HepG2 (cell line): ENCODE measurements at regions not wholly inside any gene's neighbourhood (a gene's known extent, or its start where the extent isn't known, plus 50 kb on each side); places are given as distances from the start of the nearest gene placed in this dataset.

ENCODE experiments used
- AKAP8 ChIP-seq: sonication (generic); formaldehyde crosslinking; IDR thresholded peaks from 2 replicates; pipeline ENCODE4 v1.5.1; 2020; ENCODE audit warnings: mild to moderate bottlenecking, missing genetic modification reagents
- AKNA ChIP-seq: sonication (generic); formaldehyde crosslinking; IDR thresholded peaks from 2 replicates; pipeline ENCODE4 v1.4.0; 2020; ENCODE audit warnings: missing genetic modification reagents, borderline replicate concordance
- TBP ChIP-seq: sonication (generic); formaldehyde crosslinking; IDR thresholded peaks from 2 replicates; pipeline ENCODE4 v1.5.0; 2020; ENCODE audit warnings: missing genetic modification reagents
- ZBTB21 ChIP-seq: sonication (generic); formaldehyde crosslinking; IDR thresholded peaks from 2 replicates; pipeline ENCODE4 v1.4.0; 2020; ENCODE audit warnings: missing genetic modification reagents
- ZNF274 ChIP-seq: sonication (generic); formaldehyde crosslinking; IDR thresholded peaks from 2 replicates; pipeline ENCODE4 v1.5.1; 2020; ENCODE audit warnings: mild to moderate bottlenecking, missing genetic modification reagents
- ZNF562 ChIP-seq: sonication (generic); formaldehyde crosslinking; IDR thresholded peaks from 2 replicates; pipeline ENCODE4 v1.8.0; 2022; ENCODE audit warnings: missing genetic modification reagents, borderline replicate concordance
- ZNF780A ChIP-seq: sonication (generic); formaldehyde crosslinking; IDR thresholded peaks from 2 replicates; pipeline ENCODE4 v1.8.0; 2022; ENCODE audit warnings: mild to moderate bottlenecking, missing genetic modification reagents, moderate library complexity
- ZSCAN9 ChIP-seq: IDR thresholded peaks from 2 replicates; pipeline ENCODE4 v1.6.1; 2016; ENCODE audit warnings: borderline replicate concordance
- TF ChIP-seq, protein P1 (sequence below): sonication (generic); formaldehyde crosslinking; IDR thresholded peaks from 2 replicates; pipeline ENCODE4 v1.5.0; 2020; ENCODE audit warnings: mild to moderate bottlenecking, missing genetic modification reagents, moderate library complexity

GRCh38 chr2:122523981-122524380, 768.5 kb downstream of the TSN start:
- TF ChIP-seq TBP (CRISPR knock-in tag) (no peak), ZBTB21 (no peak), ZNF274 (CRISPR knock-in tag) (no peak), AKAP8 (CRISPR knock-in tag) (no peak), ZNF562 (CRISPR knock-in tag) (no peak), ZSCAN9 (CRISPR knock-in tag) (no peak), AKNA (CRISPR knock-in tag) (no peak), ZNF780A (CRISPR knock-in tag) (no peak)
- TF ChIP-seq, protein P1, sequence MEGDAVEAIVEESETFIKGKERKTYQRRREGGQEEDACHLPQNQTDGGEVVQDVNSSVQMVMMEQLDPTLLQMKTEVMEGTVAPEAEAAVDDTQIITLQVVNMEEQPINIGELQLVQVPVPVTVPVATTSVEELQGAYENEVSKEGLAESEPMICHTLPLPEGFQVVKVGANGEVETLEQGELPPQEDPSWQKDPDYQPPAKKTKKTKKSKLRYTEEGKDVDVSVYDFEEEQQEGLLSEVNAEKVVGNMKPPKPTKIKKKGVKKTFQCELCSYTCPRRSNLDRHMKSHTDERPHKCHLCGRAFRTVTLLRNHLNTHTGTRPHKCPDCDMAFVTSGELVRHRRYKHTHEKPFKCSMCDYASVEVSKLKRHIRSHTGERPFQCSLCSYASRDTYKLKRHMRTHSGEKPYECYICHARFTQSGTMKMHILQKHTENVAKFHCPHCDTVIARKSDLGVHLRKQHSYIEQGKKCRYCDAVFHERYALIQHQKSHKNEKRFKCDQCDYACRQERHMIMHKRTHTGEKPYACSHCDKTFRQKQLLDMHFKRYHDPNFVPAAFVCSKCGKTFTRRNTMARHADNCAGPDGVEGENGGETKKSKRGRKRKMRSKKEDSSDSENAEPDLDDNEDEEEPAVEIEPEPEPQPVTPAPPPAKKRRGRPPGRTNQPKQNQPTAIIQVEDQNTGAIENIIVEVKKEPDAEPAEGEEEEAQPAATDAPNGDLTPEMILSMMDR (CRISPR knock-in tag), result no peak
